ENCODE measurements at regions not wholly inside any gene's neighbourhood (a gene's known extent, or its start where the extent isn't known, plus 50 kb on each side); places are given as distances from the start of the nearest gene placed in this dataset.
"Not testable (repeated sequence)": the region's sequence is repeated elsewhere in the genome, so short reads cannot be mapped to it uniquely, and the experiment has no call there.

DNA sequence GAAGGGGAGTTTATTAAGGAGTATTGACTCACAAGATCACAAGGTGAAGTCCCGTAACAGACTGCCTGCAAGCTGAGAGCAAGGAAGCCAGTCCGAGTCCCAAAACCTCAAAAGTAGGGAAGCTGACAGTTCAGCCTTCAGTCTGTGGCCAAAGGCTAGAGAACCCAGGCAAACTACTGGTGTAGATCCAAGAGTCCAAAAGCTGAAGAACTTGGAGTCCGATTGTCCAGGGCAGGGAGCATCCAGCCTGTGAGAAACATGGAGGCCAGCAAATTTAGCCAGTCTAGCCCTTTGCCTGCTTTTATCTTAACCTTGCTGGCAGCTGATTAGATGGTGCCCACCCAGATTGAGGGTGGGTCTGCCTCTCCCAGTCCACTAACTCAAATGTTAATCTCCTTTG lies 621.9 kb upstream of the ITGA1 start:
- H3K4me3 ChIP-seq (ENCODE audit: low read depth, low read length); H3K4me1 ChIP-seq (ENCODE audit: control insufficient read depth, insufficient read depth, low read length); H3K36me3 ChIP-seq (ENCODE audit: control insufficient read depth in 2 of 2, insufficient read depth in 1 of 2, low read length in 2 of 2); CTCF ChIA-PET; POLR2A ChIA-PET; H3K27ac ChIP-seq (ENCODE audit: extremely low read depth, low read depth, low read length); H3K9me3 ChIP-seq (ENCODE audit: control insufficient read depth, insufficient read depth, low read depth, low read length): not testable (repeated sequence)

DNA sequence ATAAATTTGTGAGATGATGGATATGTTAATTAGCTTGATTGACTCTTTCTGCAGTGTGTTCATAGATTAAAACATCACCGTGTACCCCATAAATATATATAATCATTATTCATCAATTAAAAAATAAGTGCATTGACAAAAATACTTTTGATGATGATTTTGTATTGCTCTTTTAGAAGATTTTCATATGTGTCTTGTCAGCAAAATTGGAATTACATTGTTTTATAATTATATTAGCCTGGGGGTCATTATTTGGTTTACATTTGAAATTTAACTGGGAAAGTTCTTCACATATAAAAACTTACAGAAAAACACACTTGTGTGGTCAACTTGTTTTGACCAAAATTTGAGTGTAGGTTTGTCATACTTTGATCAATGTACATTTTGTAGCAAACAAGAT lies 614.6 kb upstream of the ITGA1 start:
- no peaks in the 10 kb centered on the region for H3K4me1 ChIP-seq (ENCODE audit: control insufficient read depth, insufficient read depth, low read length)
- no peak for TF ChIP-seq ZNF791 (tag by site-specific recombination; IDR thresholded peaks at IDR 0.05)
- no peak overlapping the region for H3K27ac ChIP-seq (ENCODE audit: extremely low read depth, low read depth, low read length)
- no peaks in the 10 kb centered on the region for H3K9me3 ChIP-seq (ENCODE audit: control insufficient read depth, insufficient read depth, low read depth, low read length)
- no peak overlapping the region for H3K4me3 ChIP-seq (ENCODE audit: low read depth, low read length)
- ChIA-PET CTCF (no interaction called here), POLR2A (no interaction called here)
- no peaks in the 10 kb centered on the region for H3K36me3 ChIP-seq (ENCODE audit: control insufficient read depth in 2 of 2, insufficient read depth in 1 of 2, low read length in 2 of 2)

DNA sequence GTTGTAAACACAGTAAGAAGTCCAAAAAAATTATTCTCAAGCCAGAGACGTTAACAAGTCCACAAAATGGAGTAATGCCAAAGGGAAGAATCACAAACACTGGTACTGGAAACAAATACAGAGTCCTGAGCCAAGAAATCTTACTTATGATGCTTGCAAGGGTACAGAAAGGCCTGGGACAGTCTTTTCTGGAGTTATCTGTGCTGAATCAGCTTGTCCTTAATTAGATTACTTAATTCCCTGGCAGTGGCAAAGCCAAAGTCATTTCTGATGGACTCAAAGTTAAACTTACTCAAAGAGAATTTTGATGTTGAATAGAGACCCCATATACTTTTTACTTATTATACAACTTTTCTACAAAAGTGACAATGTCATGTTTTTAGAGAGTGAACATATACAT lies 610.5 kb upstream of the ITGA1 start:
- H3K4me3 ChIP-seq (ENCODE audit: low read depth, low read length): no peak overlapping the region
- no peak overlapping the region for H3K27ac ChIP-seq (ENCODE audit: extremely low read depth, low read depth, low read length)
- no peaks in the 10 kb centered on the region for H3K4me1 ChIP-seq (ENCODE audit: control insufficient read depth, insufficient read depth, low read length)
- no peak for TF ChIP-seq ZNF175 (tag by site-specific recombination; IDR thresholded peaks at IDR 0.05)
- no peak for TF ChIP-seq GLI2 (tag by site-specific recombination; IDR thresholded peaks at IDR 0.05; ENCODE audit: borderline replicate concordance, low read depth)
- no peak for TF ChIP-seq ZNF426 (tag by site-specific recombination; IDR thresholded peaks at IDR 0.05)
- no peak for TF ChIP-seq ZNF707 (tag by site-specific recombination; IDR thresholded peaks at IDR 0.05)
- TF ChIP-seq ZNF121 (tag by site-specific recombination; IDR thresholded peaks at IDR 0.05): no peak
- TF ChIP-seq, protein P1, sequence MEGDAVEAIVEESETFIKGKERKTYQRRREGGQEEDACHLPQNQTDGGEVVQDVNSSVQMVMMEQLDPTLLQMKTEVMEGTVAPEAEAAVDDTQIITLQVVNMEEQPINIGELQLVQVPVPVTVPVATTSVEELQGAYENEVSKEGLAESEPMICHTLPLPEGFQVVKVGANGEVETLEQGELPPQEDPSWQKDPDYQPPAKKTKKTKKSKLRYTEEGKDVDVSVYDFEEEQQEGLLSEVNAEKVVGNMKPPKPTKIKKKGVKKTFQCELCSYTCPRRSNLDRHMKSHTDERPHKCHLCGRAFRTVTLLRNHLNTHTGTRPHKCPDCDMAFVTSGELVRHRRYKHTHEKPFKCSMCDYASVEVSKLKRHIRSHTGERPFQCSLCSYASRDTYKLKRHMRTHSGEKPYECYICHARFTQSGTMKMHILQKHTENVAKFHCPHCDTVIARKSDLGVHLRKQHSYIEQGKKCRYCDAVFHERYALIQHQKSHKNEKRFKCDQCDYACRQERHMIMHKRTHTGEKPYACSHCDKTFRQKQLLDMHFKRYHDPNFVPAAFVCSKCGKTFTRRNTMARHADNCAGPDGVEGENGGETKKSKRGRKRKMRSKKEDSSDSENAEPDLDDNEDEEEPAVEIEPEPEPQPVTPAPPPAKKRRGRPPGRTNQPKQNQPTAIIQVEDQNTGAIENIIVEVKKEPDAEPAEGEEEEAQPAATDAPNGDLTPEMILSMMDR (tag by site-specific recombination; IDR thresholded peaks at IDR 0.05): no peak
- no peak for TF ChIP-seq KLF9 (tag by site-specific recombination; IDR thresholded peaks at IDR 0.05; ENCODE audit: low read depth)
- TF ChIP-seq ZSCAN30 (tag by site-specific recombination; IDR thresholded peaks at IDR 0.05): no peak
- no peak for TF ChIP-seq ZNF654 (tag by site-specific recombination; IDR thresholded peaks at IDR 0.05; ENCODE audit: low read depth)
- TF ChIP-seq, protein P2, sequence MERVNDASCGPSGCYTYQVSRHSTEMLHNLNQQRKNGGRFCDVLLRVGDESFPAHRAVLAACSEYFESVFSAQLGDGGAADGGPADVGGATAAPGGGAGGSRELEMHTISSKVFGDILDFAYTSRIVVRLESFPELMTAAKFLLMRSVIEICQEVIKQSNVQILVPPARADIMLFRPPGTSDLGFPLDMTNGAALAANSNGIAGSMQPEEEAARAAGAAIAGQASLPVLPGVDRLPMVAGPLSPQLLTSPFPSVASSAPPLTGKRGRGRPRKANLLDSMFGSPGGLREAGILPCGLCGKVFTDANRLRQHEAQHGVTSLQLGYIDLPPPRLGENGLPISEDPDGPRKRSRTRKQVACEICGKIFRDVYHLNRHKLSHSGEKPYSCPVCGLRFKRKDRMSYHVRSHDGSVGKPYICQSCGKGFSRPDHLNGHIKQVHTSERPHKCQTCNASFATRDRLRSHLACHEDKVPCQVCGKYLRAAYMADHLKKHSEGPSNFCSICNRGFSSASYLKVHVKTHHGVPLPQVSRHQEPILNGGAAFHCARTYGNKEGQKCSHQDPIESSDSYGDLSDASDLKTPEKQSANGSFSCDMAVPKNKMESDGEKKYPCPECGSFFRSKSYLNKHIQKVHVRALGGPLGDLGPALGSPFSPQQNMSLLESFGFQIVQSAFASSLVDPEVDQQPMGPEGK (tag by site-specific recombination; IDR thresholded peaks at IDR 0.05): no peak
- no peak for TF ChIP-seq ZNF248 (tag by site-specific recombination; IDR thresholded peaks at IDR 0.05)
- TF ChIP-seq ZNF514 (tag by site-specific recombination; IDR thresholded peaks at IDR 0.05): no peak
- TF ChIP-seq, protein P3, sequence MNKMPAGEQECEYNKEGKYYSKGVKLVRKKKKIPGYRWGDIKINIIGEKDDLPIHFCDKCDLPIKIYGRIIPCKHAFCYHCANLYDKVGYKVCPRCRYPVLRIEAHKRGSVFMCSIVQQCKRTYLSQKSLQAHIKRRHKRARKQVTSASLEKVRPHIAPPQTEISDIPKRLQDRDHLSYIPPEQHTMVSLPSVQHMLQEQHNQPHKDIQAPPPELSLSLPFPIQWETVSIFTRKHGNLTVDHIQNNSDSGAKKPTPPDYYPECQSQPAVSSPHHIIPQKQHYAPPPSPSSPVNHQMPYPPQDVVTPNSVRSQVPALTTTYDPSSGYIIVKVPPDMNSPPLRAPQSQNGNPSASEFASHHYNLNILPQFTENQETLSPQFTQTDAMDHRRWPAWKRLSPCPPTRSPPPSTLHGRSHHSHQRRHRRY (tag by site-specific recombination; IDR thresholded peaks at IDR 0.05): no peak
- no peak for TF ChIP-seq ZFP69B (tag by site-specific recombination; IDR thresholded peaks at IDR 0.05)
- no peak for TF ChIP-seq ZNF555 (tag by site-specific recombination; conservative IDR thresholded peaks at IDR 0.05)
- TF ChIP-seq KLF8 (tag by site-specific recombination; IDR thresholded peaks at IDR 0.05): no peak
- H3K9me3 ChIP-seq (ENCODE audit: control insufficient read depth, insufficient read depth, low read depth, low read length): no peaks in the 10 kb centered on the region
- ChIA-PET CTCF (no interaction called here), POLR2A (no interaction called here)
- H3K36me3 ChIP-seq (ENCODE audit: control insufficient read depth in 2 of 2, insufficient read depth in 1 of 2, low read length in 2 of 2): no peaks in the 10 kb centered on the region

Data from HEK293 (cell line).